ENCODE measurements at regions not wholly inside any gene's neighbourhood (a gene's known extent, or its start where the extent isn't known, plus 50 kb on each side); places are given as distances from the start of the nearest gene placed in this dataset.
A peak's percentile ranks its signal among the peaks of the same experiment; 100 is the strongest.

- no peak for DNase-seq (ENCODE audit: low read depth)
- in situ Hi-C loops (cut with HindIII; ENCODE audit: low pct_unique_long_range_greater_than_20kb, low sequenced_read_pairs): no loop called here
Observed at GRCh38 chr6:8525370-8525769, 90.0 kb upstream of the SLC35B3 start.

GRCh38 chr6:8513174-8513573 lies 77.8 kb upstream of the SLC35B3 start:
- in situ Hi-C loops (cut with HindIII; ENCODE audit: low pct_unique_long_range_greater_than_20kb, low sequenced_read_pairs): no loop called here
- DNase-seq (ENCODE audit: low read depth): no peak

GRCh38 chr6:8507286-8507685 lies 71.9 kb upstream of the SLC35B3 start:
- in situ Hi-C loops (cut with HindIII; ENCODE audit: low pct_unique_long_range_greater_than_20kb, low sequenced_read_pairs): no loop called here
- no peak for DNase-seq (ENCODE audit: low read depth)

- in situ Hi-C loops (cut with HindIII; ENCODE audit: low pct_unique_long_range_greater_than_20kb, low sequenced_read_pairs): no loop called here
- no peak for DNase-seq (ENCODE audit: low read depth)
Observed at GRCh38 chr6:8506126-8506525, 70.8 kb upstream of the SLC35B3 start.

GRCh38 chr6:8499540-8499939 lies 64.2 kb upstream of the SLC35B3 start:
- DNase-seq (ENCODE audit: low read depth): peak; percentile 25

GRCh38 chr6:8494730-8495129 lies 59.4 kb upstream of the SLC35B3 start:
- in situ Hi-C loops (cut with HindIII; ENCODE audit: low pct_unique_long_range_greater_than_20kb, low sequenced_read_pairs): no loop called here

More at GRCh38 chr6:8499540-8499939, 64.2 kb upstream of the SLC35B3 start:
- in situ Hi-C loops (cut with HindIII; ENCODE audit: low pct_unique_long_range_greater_than_20kb, low sequenced_read_pairs): no loop called here

GRCh38 chr6:8492536-8493133 lies 57.3 kb upstream of the SLC35B3 start:
- in situ Hi-C loops (cut with HindIII; ENCODE audit: low pct_unique_long_range_greater_than_20kb, low sequenced_read_pairs): no loop called here
- DNase-seq (ENCODE audit: low read depth): peak; percentile 21

More at GRCh38 chr6:8494730-8495129, 59.4 kb upstream of the SLC35B3 start:
- no peak for DNase-seq (ENCODE audit: low read depth)
